H9 (cell line): ENCODE measurements at regions not wholly inside any gene's neighbourhood (a gene's known extent, or its start where the extent isn't known, plus 50 kb on each side); places are given as distances from the start of the nearest gene placed in this dataset.

Experiments
- DNase-seq: peaks from one replicate; pipeline ENCODE4 v3.0.0-alpha.2; 2017
- H2AFZ ChIP-seq: one replicate; pipeline ENCODE4 v1.6.1; 2013; ENCODE audit warnings: mild to moderate bottlenecking, low read length, control low read depth, moderate library complexity
- H2AK5ac ChIP-seq: 2 replicates; pipeline ENCODE4 v1.6.1; 2013; ENCODE audit warnings: low read length, control low read depth, mixed read lengths; ENCODE audit not compliant: insufficient read length
- H2BK120ac ChIP-seq: one replicate; pipeline ENCODE4 v1.6.1; 2013; ENCODE audit warnings: low read depth, mild to moderate bottlenecking, low read length, control low read depth, inconsistent platforms; ENCODE audit not compliant: poor library complexity, severe bottlenecking
- H2BK12ac ChIP-seq: 2 replicates; pipeline ENCODE4 v1.6.1; 2013; ENCODE audit warnings: low read length, control low read depth, mixed read lengths, low read depth; ENCODE audit not compliant: insufficient read length
- H2BK15ac ChIP-seq: 2 replicates; pipeline ENCODE4 v1.6.1; 2013; ENCODE audit warnings: low read depth, low read length, control low read depth
- H2BK20ac ChIP-seq: one replicate; pipeline ENCODE4 v1.6.1; 2013; ENCODE audit warnings: low read depth, mild to moderate bottlenecking, low read length, control low read depth, inconsistent platforms; ENCODE audit not compliant: poor library complexity, severe bottlenecking
- H2BK5ac ChIP-seq: 2 replicates; pipeline ENCODE4 v1.6.1; 2013; ENCODE audit warnings: low read length, control low read depth, mixed read lengths; ENCODE audit not compliant: insufficient read length
- H3K14ac ChIP-seq: 2 replicates; pipeline ENCODE4 v1.6.1; 2013; ENCODE audit warnings: low read length, control low read depth; ENCODE audit not compliant: insufficient read depth
- H3K18ac ChIP-seq: 2 replicates; pipeline ENCODE4 v1.6.1; 2013; ENCODE audit warnings: low read depth, mild to moderate bottlenecking, mixed read lengths, low read length, control low read depth; ENCODE audit not compliant: insufficient read length
- H3K23ac ChIP-seq: 2 replicates; pipeline ENCODE4 v1.6.1; 2013; ENCODE audit warnings: low read length, control low read depth, mixed read lengths, low read depth; ENCODE audit not compliant: insufficient read length
- H3K23me2 ChIP-seq: 2 replicates; pipeline ENCODE4 v1.6.1; 2013; ENCODE audit warnings: low read depth, mild to moderate bottlenecking, mixed read lengths, low read length, control low read depth; ENCODE audit not compliant: insufficient read length, poor library complexity, severe bottlenecking
- H3K27ac ChIP-seq: 2 replicates; pipeline ENCODE4 v1.5.1; 2013; ENCODE audit warnings: low read length, control low read depth, mixed read lengths, low read depth; ENCODE audit not compliant: insufficient read length
- H3K27me3 ChIP-seq: 2 replicates; pipeline ENCODE4 v1.6.1; 2013; ENCODE audit warnings: low read length, control low read depth, inconsistent platforms; ENCODE audit not compliant: insufficient read depth
- H3K4ac ChIP-seq: 2 replicates; pipeline ENCODE4 v1.6.1; 2013; ENCODE audit warnings: low read depth, mild to moderate bottlenecking, control low read depth, inconsistent platforms, low read length, moderate library complexity
- H3K4me1 ChIP-seq: 2 replicates; pipeline ENCODE4 v1.6.1; 2013; ENCODE audit warnings: low read length, control low read depth, inconsistent platforms; ENCODE audit not compliant: insufficient read depth
- H3K4me2 ChIP-seq: 2 replicates; pipeline ENCODE4 v1.6.1; 2013; ENCODE audit warnings: low read length, control low read depth, mixed read lengths; ENCODE audit not compliant: insufficient read length, insufficient read depth
- H3K56ac ChIP-seq: 2 replicates; pipeline ENCODE4 v1.6.1; 2013; ENCODE audit warnings: low read depth, mild to moderate bottlenecking, mixed read lengths, low read length, control low read depth; ENCODE audit not compliant: insufficient read length
- H3K79me1 ChIP-seq: 2 replicates; pipeline ENCODE4 v1.6.1; 2013; ENCODE audit warnings: low read depth, mild to moderate bottlenecking, moderate library complexity, low read length, control low read depth, inconsistent platforms; ENCODE audit not compliant: insufficient read depth, poor library complexity, severe bottlenecking
- H3K79me2 ChIP-seq: 2 replicates; pipeline ENCODE4 v1.6.1; 2013; ENCODE audit warnings: low read length, control low read depth, inconsistent platforms; ENCODE audit not compliant: insufficient read depth
- H3K9ac ChIP-seq: 2 replicates; pipeline ENCODE4 v1.6.1; 2013; ENCODE audit warnings: low read length, control low read depth, mixed read lengths; ENCODE audit not compliant: insufficient read length; ENCODE audit errors: extremely low read depth
- H3K9me3 ChIP-seq: one replicate; pipeline ENCODE4 v1.6.1; 2013; ENCODE audit warnings: low read depth, low read length, inconsistent platforms; ENCODE audit not compliant: control insufficient read depth
- H3T11ph ChIP-seq: one replicate; pipeline ENCODE4 v1.6.1; 2013; ENCODE audit warnings: mild to moderate bottlenecking, low read length, control low read depth, inconsistent platforms
- H4K20me1 ChIP-seq: one replicate; pipeline ENCODE4 v1.6.1; 2013; ENCODE audit not compliant: control insufficient read depth, insufficient read length, insufficient read depth
- H4K5ac ChIP-seq: 2 replicates; pipeline ENCODE4 v1.6.1; 2013; ENCODE audit warnings: low read depth, mild to moderate bottlenecking, mixed read lengths, low read length, control low read depth; ENCODE audit not compliant: insufficient read length
- H4K8ac ChIP-seq: replicated peaks from 2 replicates; pipeline ENCODE4 v1.6.1; 2013; ENCODE audit warnings: low read length, control low read depth, mixed read lengths, low read depth; ENCODE audit not compliant: insufficient read length
- H4K91ac ChIP-seq: 2 replicates; pipeline ENCODE4 v1.6.1; 2013; ENCODE audit warnings: low read depth, mild to moderate bottlenecking, moderate library complexity, mixed read lengths, low read length, control low read depth; ENCODE audit not compliant: insufficient read length
- H3K27ac Mint-ChIP-seq, 3 experiments: 2 replicates in 2 of 3; 3 replicates in 1 of 3; pipeline ENCODE4 v1.8.0; 2020 to 2021; ENCODE audit warnings: mixed read lengths in 3 of 3, mild to moderate bottlenecking in 1 of 3, moderate library complexity in 1 of 3
- H3K27me3 Mint-ChIP-seq: 2 replicates; pipeline ENCODE4 v1.8.0; 2021; ENCODE audit warnings: low read depth, mild to moderate bottlenecking, moderate library complexity, mixed read lengths
- H3K36me3 Mint-ChIP-seq, 3 experiments: 2 replicates in 2 of 3; 3 replicates in 1 of 3; pipeline ENCODE4 v1.8.0; 2020 to 2021; ENCODE audit warnings: low read depth in 3 of 3, mixed read lengths in 3 of 3; ENCODE audit not compliant: insufficient read depth in 1 of 3
- H3K4me1 Mint-ChIP-seq, 2 experiments: 2 replicates each; pipeline ENCODE4 v1.8.0; 2020; ENCODE audit warnings: mixed read lengths in 2 of 2
- H3K4me3 Mint-ChIP-seq, 2 experiments: 2 replicates in 1 of 2; 3 replicates in 1 of 2; pipeline ENCODE4 v1.8.0; 2020 to 2021; ENCODE audit warnings: mild to moderate bottlenecking in 2 of 2, mixed read lengths in 2 of 2, moderate library complexity in 1 of 2
- H3K9me3 Mint-ChIP-seq, 2 experiments: 2 replicates in 1 of 2; 3 replicates in 1 of 2; pipeline ENCODE4 v1.8.0; 2020; ENCODE audit warnings: mild to moderate bottlenecking in 2 of 2, mixed read lengths in 2 of 2, moderate library complexity in 1 of 2
- WGBS: extraction: QIAGEN DNeasy Blood & Tissue Kit; methylation state at CpG from one replicate; pipeline ENCODE4 v1.1.7; 2013; ENCODE audit warnings: missing lambda C conversion rate, low lambda C conversion rate, mixed read lengths; ENCODE audit not compliant: insufficient read length; ENCODE audit errors: extremely low coverage; 5-methylcytosine and 5-hydroxymethylcytosine counted together
- TF ChIP-seq, protein P1 (sequence below): fragments of 200-600 bp; sonication (generic); conservative IDR thresholded peaks from 3 replicates; pipeline ENCODE4 v1.8.0; 2021; ENCODE audit warnings: antibody characterized with exemption, mild to moderate bottlenecking

DNA sequence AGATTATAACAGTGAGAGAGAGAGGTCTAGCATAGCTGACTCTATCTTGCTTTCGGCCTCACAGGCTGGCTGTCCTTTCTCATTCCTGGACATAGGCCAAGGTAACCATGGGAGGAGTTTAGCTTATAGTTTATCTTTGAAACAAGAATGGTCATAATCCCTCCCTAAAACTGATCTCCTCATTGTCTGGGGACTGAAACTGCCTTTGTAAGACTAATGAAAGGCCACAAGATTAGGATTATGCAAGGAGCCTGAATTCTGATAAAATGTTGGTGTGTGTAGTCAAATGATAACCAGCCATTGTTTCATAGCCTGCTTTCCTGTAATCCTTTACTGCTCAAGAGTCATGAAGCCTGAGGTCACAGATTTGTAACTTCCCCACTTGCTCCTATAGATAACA, 131.9 kb upstream of the LYPLAL1 start:
- no peak overlapping the region for H3K27ac Mint-ChIP-seq
- Histone ChIP-seq H2BK120ac (no peak overlapping the region), H3K23me2 (no peaks in the 10 kb centered on the region), H2BK15ac (no peak overlapping the region), H3K18ac (no peak overlapping the region), H3K23ac (no peak overlapping the region), H3K4me1 (no peaks in the 10 kb centered on the region), H4K8ac (no peak overlapping the region), H3K79me1 (no peaks in the 10 kb centered on the region), H3K27ac (no peak overlapping the region), H3K79me2 (no peaks in the 10 kb centered on the region), H3K9ac (no peak overlapping the region), H2BK20ac (no peak overlapping the region), H4K91ac (no peak overlapping the region), H3K27me3 (no peaks in the 10 kb centered on the region), H2BK12ac (no peak overlapping the region), H4K20me1 (no peaks in the 10 kb centered on the region), H3K9me3 (no peaks in the 10 kb centered on the region), H2AFZ (no peak overlapping the region), H3K4ac (no peak overlapping the region), H3T11ph (no peak overlapping the region), H3K56ac (no peak overlapping the region), H4K5ac (no peak overlapping the region), H2BK5ac (no peak overlapping the region), H3K14ac (no peak overlapping the region), H2AK5ac (no peak overlapping the region), H3K4me2 (no peak overlapping the region)
- 0 out of 4 replicates have a peak, but pooled peaks cover 0 to 3% of the 10 kb centered on the region in 2 experiments for H3K4me1 Mint-ChIP-seq
- peaks cover 4 to 11% (median 6%) of the 10 kb centered on the region in 3 experiments; a peak in 5 of 7 replicates for H3K36me3 Mint-ChIP-seq
- TF ChIP-seq, protein P1, sequence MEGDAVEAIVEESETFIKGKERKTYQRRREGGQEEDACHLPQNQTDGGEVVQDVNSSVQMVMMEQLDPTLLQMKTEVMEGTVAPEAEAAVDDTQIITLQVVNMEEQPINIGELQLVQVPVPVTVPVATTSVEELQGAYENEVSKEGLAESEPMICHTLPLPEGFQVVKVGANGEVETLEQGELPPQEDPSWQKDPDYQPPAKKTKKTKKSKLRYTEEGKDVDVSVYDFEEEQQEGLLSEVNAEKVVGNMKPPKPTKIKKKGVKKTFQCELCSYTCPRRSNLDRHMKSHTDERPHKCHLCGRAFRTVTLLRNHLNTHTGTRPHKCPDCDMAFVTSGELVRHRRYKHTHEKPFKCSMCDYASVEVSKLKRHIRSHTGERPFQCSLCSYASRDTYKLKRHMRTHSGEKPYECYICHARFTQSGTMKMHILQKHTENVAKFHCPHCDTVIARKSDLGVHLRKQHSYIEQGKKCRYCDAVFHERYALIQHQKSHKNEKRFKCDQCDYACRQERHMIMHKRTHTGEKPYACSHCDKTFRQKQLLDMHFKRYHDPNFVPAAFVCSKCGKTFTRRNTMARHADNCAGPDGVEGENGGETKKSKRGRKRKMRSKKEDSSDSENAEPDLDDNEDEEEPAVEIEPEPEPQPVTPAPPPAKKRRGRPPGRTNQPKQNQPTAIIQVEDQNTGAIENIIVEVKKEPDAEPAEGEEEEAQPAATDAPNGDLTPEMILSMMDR: no peak
- peaks cover 12 to 15% of the 10 kb centered on the region in 2 experiments for H3K9me3 Mint-ChIP-seq
- no peaks in the 10 kb centered on the region for H3K27me3 Mint-ChIP-seq
- WGBS: no CpG with 5 or more reads among the region's 1 CpG
- DNase-seq: no peak
- no peak overlapping the region for H3K4me3 Mint-ChIP-seq
